ENCODE measurements at regions not wholly inside any gene's neighbourhood (a gene's known extent, or its start where the extent isn't known, plus 50 kb on each side); places are given as distances from the start of the nearest gene placed in this dataset.

- TF ChIP-seq POLR2A (IDR thresholded peaks at IDR 0.05) = no peak
- no peak for TF ChIP-seq CTCF (IDR thresholded peaks at IDR 0.05)
These were observed 1482.0 kb downstream of the BRD1 start for GRCh38 chr22:48345631-48346030.

Data from adrenal gland (tissue), 5 donors.